ENCODE measurements at regions not wholly inside any gene's neighbourhood (a gene's known extent, or its start where the extent isn't known, plus 50 kb on each side); places are given as distances from the start of the nearest gene placed in this dataset.

DNA sequence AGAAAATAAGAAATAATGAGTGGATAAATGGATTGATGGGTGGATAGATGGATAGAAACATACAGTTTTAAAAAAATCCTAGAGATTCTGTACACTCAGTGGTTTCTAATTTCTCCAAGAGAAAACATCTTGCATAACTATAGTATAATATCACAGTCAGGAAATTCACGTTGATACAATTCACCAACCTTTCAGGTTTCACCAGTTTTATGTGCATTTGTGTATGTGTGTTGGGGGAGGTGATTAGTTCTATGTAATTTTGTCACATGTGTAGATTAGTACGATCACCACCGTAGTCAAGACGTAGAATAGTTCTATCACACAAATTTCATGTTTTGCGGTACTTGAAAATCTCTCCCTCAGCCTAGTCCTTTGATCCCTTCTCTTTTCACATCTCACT, 288.2 kb upstream of the LRATD1 start:
- ATAC-seq (ENCODE audit: low FRiP score) (no peak), DNase-seq (ENCODE audit: low spot score) (no peak)
- no peak for TF ChIP-seq CTCF (IDR thresholded peaks at IDR 0.05)

GRCh38 chr2:14348247-14348646, 284.3 kb upstream of the LRATD1 start:
- ATAC-seq (ENCODE audit: low FRiP score) (no peak), DNase-seq (ENCODE audit: low spot score) (no peak)
- no peak for TF ChIP-seq CTCF (IDR thresholded peaks at IDR 0.05)

GRCh38 chr2:14350856-14351255, 281.7 kb upstream of the LRATD1 start:
- TF ChIP-seq CTCF (IDR thresholded peaks at IDR 0.05), result no peak
- no peak for DNase-seq (ENCODE audit: low spot score)

GRCh38 chr2:14352067-14352466, 280.4 kb upstream of the LRATD1 start:
- DNase-seq (ENCODE audit: low spot score) (no peak), ATAC-seq (ENCODE audit: low FRiP score) (no peak)
- no peak for TF ChIP-seq CTCF (IDR thresholded peaks at IDR 0.05)

More at GRCh38 chr2:14350856-14351255, 281.7 kb upstream of the LRATD1 start:
- ATAC-seq (ENCODE audit: low FRiP score), result no peak

- TF ChIP-seq CTCF (IDR thresholded peaks at IDR 0.05), result no peak
- ATAC-seq (ENCODE audit: low FRiP score), result no peak
- DNase-seq (ENCODE audit: low spot score), result no peak
These were observed 278.3 kb upstream of the LRATD1 start for GRCh38 chr2:14354231-14354630.

DNA sequence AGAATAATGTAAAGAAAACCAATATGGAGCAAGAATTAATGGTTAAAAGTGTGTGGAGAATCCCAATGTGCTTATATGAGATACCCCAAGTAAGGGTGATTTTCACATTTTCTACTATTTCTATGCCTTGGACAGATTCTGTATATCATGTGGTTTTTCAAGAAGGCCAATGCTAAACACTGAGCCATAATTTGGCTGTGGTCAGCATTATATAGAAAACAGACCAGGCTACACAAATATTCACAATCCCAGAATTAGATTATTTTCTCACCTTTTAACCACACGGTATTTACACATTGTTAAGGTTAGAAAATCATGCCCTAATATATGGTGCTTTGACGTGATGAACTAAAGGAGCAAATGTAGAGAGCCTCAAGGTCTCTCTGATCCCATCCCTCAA, 277.4 kb upstream of the LRATD1 start:
- TF ChIP-seq CTCF (IDR thresholded peaks at IDR 0.05), result no peak

DNA sequence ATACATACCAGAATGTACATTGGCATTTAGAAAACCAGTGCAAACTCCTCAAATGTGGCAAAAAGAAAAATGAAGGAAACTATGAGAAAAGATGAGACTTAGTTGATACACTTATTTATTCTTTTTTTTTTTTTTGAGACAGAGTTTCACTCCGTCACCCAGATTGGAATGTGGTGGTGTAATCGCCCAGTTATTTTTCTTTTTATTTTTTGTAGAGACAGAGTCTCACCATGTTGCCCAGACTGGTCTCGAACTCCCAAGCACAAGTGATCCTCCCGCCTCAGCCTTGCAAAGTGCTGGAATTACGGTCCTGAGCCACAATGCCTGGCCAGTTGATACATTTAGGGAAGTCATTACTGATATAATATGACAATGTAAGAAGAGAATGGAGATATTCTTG, 274.2 kb upstream of the LRATD1 start:
- no peak for ATAC-seq (ENCODE audit: low FRiP score)
- no peak for TF ChIP-seq CTCF (IDR thresholded peaks at IDR 0.05)
- no peak for DNase-seq (ENCODE audit: low spot score)

More for the DNA sequence above, 277.4 kb upstream of the LRATD1 start:
- DNase-seq (ENCODE audit: low spot score), result no peak
- ATAC-seq (ENCODE audit: low FRiP score), result no peak

Data from omental fat pad (tissue), 3 donors.